GDM1 (cell line): ENCODE measurements at regions not wholly inside any gene's neighbourhood (a gene's known extent, or its start where the extent isn't known, plus 50 kb on each side); places are given as distances from the start of the nearest gene placed in this dataset.
"Not testable (repeated sequence)": the region's sequence is repeated elsewhere in the genome, so short reads cannot be mapped to it uniquely, and the experiment has no call there.

Experiments
- DNase-seq: peaks from one replicate; lab custom pipeline; 2025; lab: John Stamatoyannopoulos, UW

DNA sequence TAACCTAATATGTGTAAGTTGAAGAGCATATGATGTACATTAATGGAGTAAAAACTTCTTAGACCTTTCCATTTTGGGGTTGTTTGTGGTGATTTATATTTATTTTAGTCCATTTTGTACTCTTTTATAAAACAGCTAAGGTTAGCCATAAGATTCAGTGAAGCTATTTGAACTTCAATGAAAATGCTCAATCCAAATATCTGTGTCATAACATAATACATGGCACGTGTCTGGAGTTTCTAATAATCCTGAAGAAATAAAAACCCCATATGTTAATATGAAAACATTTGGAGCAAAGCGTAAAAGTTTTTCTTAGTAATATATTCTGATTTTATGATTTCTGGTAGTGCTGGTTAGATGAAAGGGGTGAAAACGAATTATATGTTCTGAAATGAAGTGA is 1729.7 kb downstream of the PCDH9 start:
- no peak for DNase-seq

DNA sequence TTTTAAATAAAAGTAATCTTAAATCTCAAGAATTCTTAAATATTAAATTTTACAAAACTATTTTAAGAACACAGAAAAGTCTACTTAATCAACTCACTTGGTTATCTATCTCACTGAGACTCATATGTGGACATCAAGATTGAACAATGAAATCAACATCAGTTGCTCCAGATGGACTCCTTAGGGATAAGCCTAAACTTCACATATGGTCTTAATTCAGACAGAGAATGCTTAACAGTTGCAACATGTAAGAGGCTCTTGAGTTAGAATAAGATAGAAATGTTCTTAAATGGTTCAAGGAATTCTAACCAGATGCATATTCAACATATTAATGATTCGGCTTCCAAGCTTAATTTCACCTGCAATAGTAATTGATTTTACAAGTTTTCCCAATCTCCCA is 1730.9 kb downstream of the PCDH9 start:
- DNase-seq: no peak

DNA sequence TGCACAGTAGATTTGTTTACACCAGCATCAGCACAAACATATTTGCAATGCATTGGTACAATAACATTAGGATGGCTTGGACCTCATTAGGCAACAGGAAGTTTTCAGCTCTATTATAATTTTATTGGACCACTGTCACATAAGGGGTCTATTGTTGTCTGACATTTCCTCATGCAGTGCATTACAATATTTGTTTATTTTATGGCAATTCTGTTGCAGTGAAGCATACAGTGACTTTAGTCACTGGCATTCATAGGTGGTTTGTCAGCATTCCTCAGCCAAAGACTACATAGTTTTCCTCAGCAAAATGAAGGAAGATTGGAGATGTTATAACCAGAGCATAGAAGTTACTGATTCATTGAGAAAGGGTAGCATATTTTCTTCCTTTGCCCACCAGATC is 1732.9 kb downstream of the PCDH9 start:
- DNase-seq: no peak

DNA sequence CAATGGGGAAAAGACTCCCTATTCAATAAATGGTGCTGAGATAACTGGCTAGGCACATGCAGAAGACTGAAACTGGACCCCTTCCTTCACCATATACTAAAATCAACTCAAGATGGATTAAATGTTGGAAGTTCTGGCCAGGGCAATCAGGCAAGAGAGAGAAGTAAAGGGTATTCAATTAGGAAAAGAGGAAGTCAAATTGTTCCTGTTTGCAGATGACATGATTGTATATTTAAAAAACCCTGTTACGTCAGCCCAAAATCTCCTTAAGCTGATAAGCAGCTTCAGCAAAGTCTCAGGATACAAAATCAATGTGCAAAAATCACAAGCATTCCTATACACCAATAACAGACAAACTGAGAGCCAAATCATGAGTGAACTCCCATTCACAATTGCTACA is 1739.4 kb downstream of the PCDH9 start:
- DNase-seq: not testable (repeated sequence)

DNA sequence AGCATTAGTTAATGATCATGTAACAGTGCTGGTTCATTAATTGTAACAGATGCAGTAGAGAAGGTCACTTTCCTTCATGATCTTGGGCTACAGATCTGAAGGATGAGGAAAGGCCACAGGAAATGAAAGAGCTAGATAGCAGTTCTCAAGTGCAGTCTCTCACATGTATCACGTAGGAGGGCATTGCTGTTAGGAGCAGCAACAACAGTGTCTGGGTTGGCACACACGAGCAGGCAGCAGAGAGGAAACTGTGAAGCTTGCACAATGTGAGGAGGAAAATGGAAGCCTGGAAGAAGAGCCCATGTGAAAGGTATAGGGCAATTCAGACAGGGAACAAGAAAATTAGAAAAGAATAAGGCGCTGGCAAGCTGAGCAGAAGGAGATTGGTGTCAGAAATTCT is 1741.5 kb downstream of the PCDH9 start:
- no peak for DNase-seq

DNA sequence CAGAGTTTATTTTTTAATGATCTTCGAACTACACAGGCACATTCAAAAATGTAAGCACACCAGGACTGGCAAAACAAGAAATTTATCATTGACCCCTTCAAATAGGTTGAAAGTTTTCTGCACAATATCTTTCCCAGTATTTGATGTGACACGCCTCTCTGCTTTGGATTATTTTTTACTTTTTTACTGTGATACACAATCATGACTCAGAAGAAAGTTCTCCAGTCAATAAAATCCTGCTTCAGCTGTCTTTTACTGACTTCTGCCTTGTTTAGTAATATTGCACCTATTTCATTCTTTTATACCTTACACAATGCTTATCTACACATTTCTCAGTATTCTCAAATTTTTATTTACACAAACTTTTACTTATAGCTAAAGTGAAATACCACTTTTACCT is 1750.4 kb downstream of the PCDH9 start:
- DNase-seq: no peak

DNA sequence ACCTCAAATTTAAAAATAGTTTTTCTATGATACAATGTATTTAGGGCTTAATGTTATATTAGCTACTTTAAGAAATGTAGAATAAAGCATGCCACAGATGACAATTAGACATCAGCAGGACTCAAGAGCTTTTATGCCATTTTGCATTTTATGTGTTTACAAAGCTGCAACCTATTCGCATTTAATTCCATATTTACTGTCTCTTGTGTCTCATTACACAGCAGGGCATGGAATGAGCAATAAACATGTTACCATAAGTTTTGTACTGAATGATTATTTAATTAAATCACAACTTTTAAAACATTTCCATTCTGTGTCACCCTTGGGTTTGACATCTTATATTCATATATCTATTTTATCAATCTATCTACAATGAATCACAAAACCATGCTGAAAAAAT is 1756.9 kb downstream of the PCDH9 start:
- DNase-seq: no peak

DNA sequence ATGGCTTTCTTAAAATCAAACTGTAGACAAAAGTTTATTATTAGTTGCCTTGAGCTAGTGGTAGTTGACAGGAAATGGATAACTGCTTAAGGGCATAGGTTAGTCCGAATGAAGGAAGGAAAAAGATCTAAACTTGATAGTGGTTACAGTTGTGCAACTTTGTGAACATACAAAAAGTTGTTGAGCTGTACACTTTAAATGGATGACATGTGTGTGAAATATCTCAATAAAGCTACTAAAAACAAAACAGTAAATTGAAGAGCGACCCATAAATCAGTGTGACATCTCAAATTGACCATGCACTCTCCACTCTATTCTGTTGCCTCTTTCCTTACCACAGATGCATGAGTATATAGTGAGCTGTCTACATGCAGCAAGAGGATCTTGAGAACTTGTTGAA is 1757.8 kb downstream of the PCDH9 start:
- DNase-seq: no peak

DNA sequence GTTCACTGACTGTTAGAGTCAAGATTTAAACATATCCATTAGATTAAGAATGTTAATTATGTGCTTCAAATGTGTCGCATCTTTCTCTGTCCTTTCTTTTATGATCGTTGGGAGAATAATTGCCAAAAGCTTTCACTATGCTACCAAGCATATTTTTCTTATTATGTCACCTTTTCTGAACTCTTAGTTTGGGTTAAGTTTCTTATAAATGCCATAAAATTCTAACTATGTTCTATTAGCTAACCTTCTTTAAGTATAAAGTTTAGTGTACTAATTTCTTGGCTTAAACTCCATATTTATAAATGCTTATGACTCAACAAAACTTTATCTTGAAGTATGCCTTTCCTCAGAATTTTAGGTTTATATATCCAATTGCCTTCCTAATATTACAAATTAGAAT is 1759.4 kb downstream of the PCDH9 start:
- DNase-seq: no peak

DNA sequence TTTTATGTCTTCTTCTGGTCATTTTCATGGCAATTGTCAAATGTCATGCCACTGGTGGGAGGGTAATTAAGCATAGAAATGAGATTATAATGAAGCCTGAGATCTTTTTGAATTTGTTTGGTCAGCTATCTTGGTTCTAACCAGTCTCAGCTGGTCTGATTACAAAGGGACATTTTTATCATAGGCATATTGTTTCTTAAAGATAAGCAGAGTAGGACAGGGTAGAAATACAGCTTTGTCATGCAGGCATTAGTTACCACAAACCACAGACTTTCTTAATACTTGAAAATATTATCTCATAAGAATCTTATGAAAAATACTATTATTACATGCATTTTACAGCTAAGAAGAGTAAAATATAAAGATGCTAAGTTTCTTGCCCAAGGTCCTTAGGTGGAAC is 1761.5 kb downstream of the PCDH9 start:
- DNase-seq: no peak

DNA sequence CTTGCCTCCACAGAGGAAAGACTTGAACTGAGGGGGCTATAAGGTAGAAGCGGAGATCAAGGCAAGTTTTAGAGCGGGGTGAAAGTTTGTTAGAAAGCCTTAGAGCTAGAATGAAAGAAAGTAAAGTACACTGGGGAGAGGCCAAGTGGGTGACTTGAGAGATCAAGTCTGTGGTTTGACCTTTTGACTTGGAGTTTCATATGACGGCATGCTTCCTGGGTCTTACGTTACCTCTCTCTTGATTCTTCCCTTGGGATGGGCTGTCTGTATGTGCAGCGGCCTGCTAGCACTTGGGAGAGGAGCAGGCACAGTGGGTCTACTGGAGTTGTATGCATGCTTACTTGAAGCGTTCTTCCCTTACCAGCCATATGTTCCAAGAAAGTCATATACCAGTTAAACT is 1768.5 kb downstream of the PCDH9 start:
- DNase-seq: no peak

DNA sequence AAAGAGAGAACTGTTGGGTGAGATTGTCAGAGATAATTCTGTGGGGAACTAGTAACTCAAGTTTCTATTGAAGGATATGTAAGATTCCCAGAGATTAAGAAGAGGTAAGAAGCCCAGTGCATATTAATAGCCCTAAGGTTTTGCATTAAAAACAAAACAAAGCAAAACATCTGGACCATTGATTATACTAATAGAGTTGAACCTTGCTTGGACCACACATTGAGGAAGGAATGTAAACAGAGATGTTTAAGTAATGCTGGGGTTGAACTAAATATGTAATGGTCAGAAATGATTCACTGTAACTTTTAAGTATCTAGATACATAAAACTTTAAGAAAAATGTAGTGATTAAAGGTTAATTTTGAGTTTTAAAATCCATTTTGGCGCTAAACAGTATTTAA is 1770.0 kb downstream of the PCDH9 start:
- DNase-seq: no peak

DNA sequence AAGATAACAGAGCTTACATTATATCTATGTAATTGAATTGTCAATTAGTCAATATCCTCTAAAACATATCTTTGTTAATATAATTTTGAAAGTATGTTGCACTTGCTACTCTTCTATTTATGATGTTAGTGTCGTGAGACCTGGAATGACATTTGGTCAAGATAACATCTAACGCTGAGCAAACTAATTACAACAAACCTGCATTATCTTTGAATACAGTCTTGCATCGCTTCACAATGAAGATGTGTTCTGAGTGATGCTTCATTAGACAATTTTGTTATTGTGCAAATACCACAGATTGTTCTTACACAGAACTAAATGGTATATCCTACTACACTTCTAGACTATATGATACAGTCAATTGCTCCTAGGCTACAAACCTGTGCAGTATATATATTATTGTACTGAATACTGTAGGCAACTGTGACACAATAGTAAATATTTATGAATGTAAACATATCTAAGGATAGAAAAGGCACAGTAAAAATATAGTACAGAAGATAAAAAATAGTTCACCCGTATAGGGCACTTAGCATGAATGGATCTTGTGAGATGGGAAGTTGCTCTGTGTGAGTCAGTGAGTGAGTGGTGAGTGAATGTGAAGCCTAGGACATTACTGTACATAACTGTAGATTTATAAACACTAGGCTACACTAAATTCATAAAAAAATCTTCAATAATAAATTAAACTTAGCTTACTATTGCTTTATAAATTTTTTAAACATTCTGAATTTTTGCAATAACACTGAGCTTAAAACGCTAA is 1773.8 kb downstream of the PCDH9 start:
- no peak for DNase-seq

DNA sequence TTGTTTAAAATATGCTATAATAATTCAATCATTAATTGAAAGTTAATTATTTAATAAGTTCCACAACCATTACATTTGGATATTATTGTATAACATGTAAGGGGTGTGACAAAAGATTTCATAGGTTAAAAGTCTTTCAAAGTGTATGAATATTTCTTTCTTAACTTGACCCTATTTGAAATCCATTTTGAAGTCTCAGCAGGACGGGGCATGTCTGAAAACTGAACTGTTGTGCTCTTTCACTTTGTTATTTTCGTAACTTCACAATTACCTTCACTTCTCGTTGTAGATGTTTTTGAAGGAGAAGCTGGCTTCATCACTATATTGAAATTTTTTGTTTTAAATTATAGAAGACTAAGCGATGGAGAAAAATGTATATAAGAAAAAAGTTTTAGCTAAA is 1775.7 kb downstream of the PCDH9 start:
- no peak for DNase-seq

DNA sequence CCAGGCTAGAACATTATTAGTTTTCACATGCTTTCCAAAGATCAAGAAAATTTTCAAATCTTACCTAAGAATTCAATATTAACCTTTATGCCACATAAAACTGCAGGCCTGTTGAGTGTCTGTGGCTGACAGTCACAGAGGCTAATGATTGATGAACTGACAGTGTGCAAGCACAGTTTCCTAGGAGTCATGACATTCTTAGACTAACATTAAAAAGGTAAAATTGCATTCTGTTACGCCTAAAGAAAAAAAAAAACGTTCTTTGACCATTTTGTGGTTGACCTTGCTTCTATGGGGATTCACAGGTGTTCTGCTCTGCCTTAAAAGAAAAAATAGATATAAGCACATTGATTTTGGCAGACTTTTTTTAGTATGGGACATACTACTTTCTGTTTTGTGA is 1776.2 kb downstream of the PCDH9 start:
- DNase-seq: no peak

DNA sequence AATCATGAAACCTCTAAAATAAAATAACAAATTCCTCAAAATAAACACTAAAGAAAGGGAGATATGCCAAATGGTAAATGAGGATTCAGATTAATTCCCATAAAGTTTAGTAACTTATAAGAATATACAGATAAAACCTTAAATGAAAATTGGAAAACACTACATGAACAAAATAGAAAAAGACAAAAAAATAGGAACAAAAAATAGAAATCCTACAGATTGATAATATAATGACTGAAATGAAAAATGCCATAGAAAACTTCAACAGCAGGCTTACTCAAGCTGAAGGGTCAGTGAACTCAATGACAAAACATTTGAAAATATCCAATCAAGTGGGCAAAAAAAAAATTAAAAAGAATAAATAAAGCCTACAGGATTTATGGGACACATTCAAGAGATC is 1784.8 kb downstream of the PCDH9 start:
- no peak for DNase-seq

DNA sequence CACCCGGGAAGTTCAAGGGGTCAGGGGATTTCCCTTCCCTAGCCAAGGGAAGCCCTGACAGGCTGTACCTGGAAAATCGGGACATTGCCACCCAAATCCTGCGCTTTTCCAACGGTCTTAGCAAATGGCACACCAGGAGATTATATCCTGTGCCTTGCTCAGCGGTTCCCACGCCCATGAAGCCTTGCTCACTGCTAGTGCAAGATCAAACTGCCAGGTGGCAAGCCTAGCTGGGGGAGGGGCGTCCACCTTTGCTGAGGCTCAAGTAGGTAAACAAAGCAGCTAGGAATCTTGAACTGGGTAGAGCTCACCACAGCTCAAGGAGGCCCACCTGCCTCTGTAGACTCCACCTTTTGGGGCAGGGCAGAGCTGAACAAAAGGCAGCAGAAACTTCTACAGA is 1794.5 kb downstream of the PCDH9 start:
- DNase-seq: no peak

DNA sequence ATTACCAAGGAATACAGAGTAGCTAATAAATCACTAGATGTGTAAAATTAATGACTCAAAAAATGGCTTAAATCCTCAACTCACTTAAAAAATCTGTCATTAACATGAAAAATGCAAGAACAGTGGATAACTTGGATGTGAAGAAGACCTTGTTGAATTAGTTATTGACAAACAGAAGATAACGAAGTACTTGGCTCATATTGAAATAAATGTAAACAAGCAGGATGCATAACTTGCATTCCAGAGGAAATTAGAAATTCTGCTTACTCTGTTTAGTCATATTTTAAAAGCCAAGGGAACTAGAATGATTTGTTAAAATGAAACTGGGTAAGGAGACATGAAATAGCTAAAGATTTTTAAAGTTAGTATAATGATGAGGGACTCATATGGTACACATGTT is 1812.2 kb downstream of the PCDH9 start:
- no peak for DNase-seq

DNA sequence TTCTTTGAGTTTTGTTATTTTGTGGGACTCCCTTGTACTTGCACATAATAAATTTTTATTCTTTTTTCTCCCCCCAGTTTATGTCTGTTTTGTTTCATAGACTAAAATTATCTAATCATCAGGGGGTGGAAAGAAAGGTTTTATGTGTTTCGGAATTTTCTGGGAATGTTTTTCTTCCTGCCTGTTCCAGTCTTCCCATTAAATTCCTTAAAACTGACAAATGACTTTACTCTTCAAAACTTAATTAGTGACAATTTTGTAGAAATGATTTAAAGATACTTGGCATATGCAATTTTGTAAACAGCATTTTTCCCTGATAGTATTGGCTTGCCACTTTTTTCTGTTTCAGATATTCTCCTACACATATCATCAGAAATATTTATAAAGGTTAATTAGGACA is 1813.4 kb downstream of the PCDH9 start:
- DNase-seq: no peak

DNA sequence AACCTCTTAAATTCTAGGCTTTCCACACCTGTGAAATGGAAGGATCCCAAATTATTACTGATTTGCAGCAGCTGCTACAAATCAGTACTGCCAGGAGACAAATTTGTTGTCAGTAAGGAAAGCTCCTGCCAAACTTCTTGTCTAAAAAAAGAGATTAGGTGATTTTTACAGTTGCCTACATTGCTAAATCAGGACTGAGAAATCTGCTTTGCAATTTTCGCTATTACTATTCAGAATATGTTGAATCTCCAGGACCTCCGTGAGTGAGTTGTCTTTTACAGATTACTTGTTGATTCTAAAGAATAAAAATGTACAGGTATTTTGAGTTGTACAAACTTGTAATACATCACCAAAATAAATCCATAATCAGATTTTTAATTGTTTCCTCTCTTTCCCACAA is 1815.9 kb downstream of the PCDH9 start:
- no peak for DNase-seq

DNA sequence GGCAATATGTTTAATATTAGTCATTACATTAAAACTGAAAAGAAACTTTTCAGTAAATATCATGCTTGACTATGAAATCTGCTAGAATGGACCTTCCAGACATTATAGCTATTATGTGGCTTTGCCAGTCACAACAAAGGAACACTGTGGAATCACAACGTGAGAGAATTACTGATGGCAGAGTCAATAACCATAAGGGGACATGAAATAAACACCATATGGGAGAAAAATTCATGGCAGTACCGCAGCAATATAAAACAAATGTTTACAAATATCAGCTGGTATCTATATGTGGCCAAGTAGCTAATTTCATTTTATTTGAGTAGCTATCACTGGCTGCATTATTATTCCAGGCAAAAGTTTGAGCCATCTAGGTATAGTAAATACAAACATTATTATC is 1818.6 kb downstream of the PCDH9 start:
- DNase-seq: no peak

DNA sequence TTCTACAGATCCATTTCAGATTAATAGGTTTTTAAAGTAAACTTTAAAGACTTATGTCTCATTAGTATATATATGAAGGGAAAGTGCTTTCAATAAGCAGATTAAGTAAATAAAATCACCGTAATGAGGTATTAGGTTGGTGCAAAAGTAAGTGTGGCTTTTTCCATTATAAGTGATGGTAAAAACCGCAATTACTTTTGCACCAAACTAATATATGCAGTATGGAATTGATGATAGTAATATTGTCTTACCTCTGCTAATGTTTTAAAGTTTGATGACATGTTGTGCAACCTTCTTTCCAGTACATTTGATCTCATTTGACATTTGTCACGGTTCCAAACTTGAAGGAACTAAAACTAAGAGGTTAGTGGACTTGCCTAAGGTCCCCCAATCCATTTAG is 1819.3 kb downstream of the PCDH9 start:
- no peak for DNase-seq

DNA sequence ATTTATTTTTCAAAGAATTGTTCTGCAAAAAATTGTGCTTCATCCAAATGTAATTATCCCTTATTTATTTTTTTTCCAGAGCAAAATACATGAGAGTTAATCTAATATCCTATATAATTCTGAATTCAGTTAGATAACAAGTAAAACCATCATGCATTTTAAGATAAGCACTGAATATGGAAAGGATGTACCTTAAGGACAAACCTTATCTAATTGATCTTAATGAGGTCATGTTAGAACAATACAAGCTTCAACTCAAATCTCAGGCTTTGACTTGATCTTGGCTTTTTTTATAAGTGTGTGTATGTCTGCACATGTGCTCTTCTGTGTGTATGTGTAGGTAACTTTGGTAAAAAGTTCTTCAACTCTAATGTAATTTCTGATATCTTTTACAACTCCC is 1828.8 kb downstream of the PCDH9 start:
- DNase-seq: no peak

DNA sequence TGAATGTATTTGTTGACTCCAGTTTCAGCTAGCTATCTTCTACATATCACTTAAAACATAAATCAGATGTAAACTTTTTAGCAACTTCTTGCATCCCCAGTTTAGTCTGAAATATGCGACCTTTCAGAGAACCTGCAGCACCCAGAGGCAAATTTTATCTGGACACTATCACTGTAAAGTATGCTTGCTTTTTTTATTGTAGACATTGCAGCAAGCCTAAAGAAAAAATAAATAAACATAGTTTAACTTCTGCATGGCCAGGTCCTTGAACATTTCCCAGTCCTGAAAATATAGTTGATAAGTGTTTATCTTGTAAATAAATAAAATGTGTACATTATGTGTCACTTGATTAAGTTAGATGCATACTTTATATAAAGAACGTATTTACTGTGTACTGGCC is 1829.4 kb downstream of the PCDH9 start:
- no peak for DNase-seq
